ENCODE measurements at regions not wholly inside any gene's neighbourhood (a gene's known extent, or its start where the extent isn't known, plus 50 kb on each side); places are given as distances from the start of the nearest gene placed in this dataset.

GRCh38 chr2:215705771-215706361, 270.0 kb upstream of the FN1 start:
- Mint-ChIP-seq H3K9me3 (ENCODE audit: unreplicated experiment) (no peaks in the 10 kb centered on the region), H3K27me3 (ENCODE audit: unreplicated experiment) (peaks cover 1% of the 10 kb centered on the region), H3K4me3 (ENCODE audit: unreplicated experiment) (no peak overlapping the region), H3K36me3 (ENCODE audit: unreplicated experiment) (no peaks in the 10 kb centered on the region), H3K4me1 (ENCODE audit: low read depth, unreplicated experiment) (no peaks in the 10 kb centered on the region), H3K27ac (ENCODE audit: unreplicated experiment) (no peak overlapping the region)
- no peak for TF ChIP-seq CTCF (IDR thresholded peaks at IDR 0.05; ENCODE audit: partially characterized antibody, unreplicated experiment)
- DNase-seq: no peak

- no peak overlapping the region for H3K4me3 Mint-ChIP-seq (ENCODE audit: unreplicated experiment)
- H3K36me3 Mint-ChIP-seq (ENCODE audit: unreplicated experiment): no peaks in the 10 kb centered on the region
- no peak for DNase-seq
- H3K27me3 Mint-ChIP-seq (ENCODE audit: unreplicated experiment): peaks cover 2% of the 10 kb centered on the region
- H3K9me3 Mint-ChIP-seq (ENCODE audit: unreplicated experiment): peaks cover 1% of the 10 kb centered on the region
- H3K27ac Mint-ChIP-seq (ENCODE audit: unreplicated experiment): no peak overlapping the region
- TF ChIP-seq CTCF (IDR thresholded peaks at IDR 0.05; ENCODE audit: partially characterized antibody, unreplicated experiment): no peak
- H3K4me1 Mint-ChIP-seq (ENCODE audit: low read depth, unreplicated experiment): no peaks in the 10 kb centered on the region
Measured at GRCh38 chr2:215705281-215705680, 269.4 kb upstream of the FN1 start.

GRCh38 chr2:215702116-215702902, 266.4 kb upstream of the FN1 start:
- Mint-ChIP-seq H3K9me3 (ENCODE audit: unreplicated experiment) (peaks cover 3% of the 10 kb centered on the region), H3K27me3 (ENCODE audit: unreplicated experiment) (peaks cover 2% of the 10 kb centered on the region), H3K4me1 (ENCODE audit: low read depth, unreplicated experiment) (no peaks in the 10 kb centered on the region), H3K27ac (ENCODE audit: unreplicated experiment) (no peak overlapping the region), H3K36me3 (ENCODE audit: unreplicated experiment) (no peaks in the 10 kb centered on the region), H3K4me3 (ENCODE audit: unreplicated experiment) (no peak overlapping the region)
- no peak for TF ChIP-seq CTCF (IDR thresholded peaks at IDR 0.05; ENCODE audit: partially characterized antibody, unreplicated experiment)
- DNase-seq: no peak

- no peak overlapping the region for H3K27ac Mint-ChIP-seq (ENCODE audit: unreplicated experiment)
- H3K9me3 Mint-ChIP-seq (ENCODE audit: unreplicated experiment): peaks cover 3% of the 10 kb centered on the region
- no peak for TF ChIP-seq CTCF (IDR thresholded peaks at IDR 0.05; ENCODE audit: partially characterized antibody, unreplicated experiment)
- no peak overlapping the region for H3K4me3 Mint-ChIP-seq (ENCODE audit: unreplicated experiment)
- H3K36me3 Mint-ChIP-seq (ENCODE audit: unreplicated experiment): no peaks in the 10 kb centered on the region
- no peaks in the 10 kb centered on the region for H3K4me1 Mint-ChIP-seq (ENCODE audit: low read depth, unreplicated experiment)
- DNase-seq: no peak
- H3K27me3 Mint-ChIP-seq (ENCODE audit: unreplicated experiment): peaks cover 2% of the 10 kb centered on the region
Measured at GRCh38 chr2:215699700-215700538, 264.1 kb upstream of the FN1 start.
